ENCODE measurements at regions not wholly inside any gene's neighbourhood (a gene's known extent, or its start where the extent isn't known, plus 50 kb on each side); places are given as distances from the start of the nearest gene placed in this dataset.
A peak's percentile ranks its signal among the peaks of the same experiment; 100 is the strongest.
"Not testable (repeated sequence)": the region's sequence is repeated elsewhere in the genome, so short reads cannot be mapped to it uniquely, and the experiment has no call there.

DNA sequence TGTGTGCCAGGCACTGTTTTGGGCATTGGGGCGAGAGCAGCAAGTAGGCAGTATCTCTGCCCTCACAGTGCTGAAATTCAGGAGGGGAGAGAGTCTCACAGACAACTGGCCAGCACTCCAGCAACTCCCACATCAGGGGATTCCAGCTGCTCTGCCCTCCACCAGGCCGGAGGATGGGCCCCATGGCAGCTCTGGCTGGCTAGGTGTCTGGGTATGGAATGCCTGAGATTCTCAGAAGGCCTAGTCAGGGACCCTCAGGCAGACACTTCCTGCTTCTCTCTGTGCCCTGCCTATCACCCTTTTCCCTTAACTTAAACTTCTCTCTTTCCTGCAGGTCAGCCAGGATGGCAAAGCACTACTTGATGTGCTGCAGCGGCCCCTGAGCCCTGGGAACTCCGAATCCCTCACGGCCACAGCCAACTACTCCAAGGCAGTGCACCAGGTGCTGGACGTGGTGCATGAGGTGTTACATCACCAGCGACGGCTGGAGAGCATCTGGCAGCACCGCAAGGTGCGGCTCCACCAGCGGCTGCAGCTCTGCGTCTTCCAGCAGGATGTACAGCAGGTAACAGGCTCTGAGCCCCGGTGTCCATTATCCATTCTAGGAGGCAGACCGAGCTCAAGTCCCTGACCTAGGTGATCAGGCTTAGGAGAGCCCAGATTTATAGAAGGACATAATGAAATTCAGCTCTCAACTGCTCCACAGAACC, 342.2 kb upstream of the ROPN1 start:
- TF ChIP-seq, protein P1, sequence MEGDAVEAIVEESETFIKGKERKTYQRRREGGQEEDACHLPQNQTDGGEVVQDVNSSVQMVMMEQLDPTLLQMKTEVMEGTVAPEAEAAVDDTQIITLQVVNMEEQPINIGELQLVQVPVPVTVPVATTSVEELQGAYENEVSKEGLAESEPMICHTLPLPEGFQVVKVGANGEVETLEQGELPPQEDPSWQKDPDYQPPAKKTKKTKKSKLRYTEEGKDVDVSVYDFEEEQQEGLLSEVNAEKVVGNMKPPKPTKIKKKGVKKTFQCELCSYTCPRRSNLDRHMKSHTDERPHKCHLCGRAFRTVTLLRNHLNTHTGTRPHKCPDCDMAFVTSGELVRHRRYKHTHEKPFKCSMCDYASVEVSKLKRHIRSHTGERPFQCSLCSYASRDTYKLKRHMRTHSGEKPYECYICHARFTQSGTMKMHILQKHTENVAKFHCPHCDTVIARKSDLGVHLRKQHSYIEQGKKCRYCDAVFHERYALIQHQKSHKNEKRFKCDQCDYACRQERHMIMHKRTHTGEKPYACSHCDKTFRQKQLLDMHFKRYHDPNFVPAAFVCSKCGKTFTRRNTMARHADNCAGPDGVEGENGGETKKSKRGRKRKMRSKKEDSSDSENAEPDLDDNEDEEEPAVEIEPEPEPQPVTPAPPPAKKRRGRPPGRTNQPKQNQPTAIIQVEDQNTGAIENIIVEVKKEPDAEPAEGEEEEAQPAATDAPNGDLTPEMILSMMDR (IDR thresholded peaks at IDR 0.05; ENCODE audit: low read depth, low read length): no peak
- no peak for DNase-seq (ENCODE audit: low read depth in 2 of 2)
- H3K4me3 ChIP-seq (replicated peaks in 1 of 2; ENCODE audit: low read depth in 2 of 2, low read length in 2 of 2): no peak overlapping the region

DNA sequence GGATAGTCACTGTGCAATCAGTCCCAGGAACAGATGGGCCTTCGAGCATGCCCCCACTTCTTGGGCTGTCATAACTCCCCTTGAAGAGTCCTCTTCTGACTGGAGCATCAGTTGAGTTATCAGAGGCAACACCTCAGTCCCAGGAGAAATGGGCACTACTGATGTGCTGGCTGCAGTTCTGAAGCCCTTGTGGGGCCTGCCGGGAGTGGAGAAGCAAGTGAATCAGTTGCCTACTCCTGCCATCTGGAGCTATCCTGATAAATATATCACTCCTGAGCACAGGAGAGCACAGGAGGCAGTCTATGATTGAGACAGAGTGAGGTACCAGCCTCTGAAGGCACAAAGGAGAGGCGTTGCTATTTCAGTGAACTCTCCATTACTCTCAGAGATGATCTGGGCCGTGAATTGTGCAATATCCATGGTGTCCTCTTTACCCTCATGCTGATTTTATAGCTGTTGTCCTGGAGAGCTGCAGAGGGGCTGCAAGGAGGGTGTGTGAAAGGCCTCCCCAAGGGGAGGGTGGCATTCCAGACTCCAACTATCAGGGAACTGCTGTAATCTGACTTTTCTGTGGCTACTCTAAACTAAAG, 344.2 kb upstream of the ROPN1 start:
- no peak overlapping the region for H3K4me3 ChIP-seq (replicated peaks in 1 of 2; ENCODE audit: low read depth in 2 of 2, low read length in 2 of 2)
- no peak for DNase-seq (ENCODE audit: low read depth in 2 of 2)
- TF ChIP-seq, protein P1 (IDR thresholded peaks at IDR 0.05; ENCODE audit: low read depth, low read length): no peak

DNA sequence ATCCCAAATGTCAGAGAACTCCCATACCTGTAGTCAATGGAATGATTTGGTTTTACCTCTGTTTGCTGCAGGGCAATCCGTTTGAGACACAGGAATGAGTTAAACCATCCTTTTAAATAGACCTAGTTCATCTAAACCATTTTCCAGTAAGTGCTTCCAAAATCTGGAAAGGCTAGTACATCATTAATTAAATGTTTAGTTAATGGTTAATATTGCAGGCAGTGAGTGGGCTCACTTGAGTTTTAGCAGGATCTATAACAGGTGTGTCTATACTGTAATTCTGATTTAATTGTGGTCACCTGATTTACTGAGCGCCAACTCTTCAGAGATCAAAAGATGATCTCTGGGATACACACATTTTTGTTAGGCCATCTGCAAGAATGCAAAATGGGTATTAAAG, 353.9 kb upstream of the ROPN1 start:
- no peak for DNase-seq (ENCODE audit: low read depth in 2 of 2)
- TF ChIP-seq, protein P1 (IDR thresholded peaks at IDR 0.05; ENCODE audit: low read depth, low read length): no peak
- H3K4me3 ChIP-seq (replicated peaks in 1 of 2; ENCODE audit: low read depth in 2 of 2, low read length in 2 of 2): no peak overlapping the region

DNA sequence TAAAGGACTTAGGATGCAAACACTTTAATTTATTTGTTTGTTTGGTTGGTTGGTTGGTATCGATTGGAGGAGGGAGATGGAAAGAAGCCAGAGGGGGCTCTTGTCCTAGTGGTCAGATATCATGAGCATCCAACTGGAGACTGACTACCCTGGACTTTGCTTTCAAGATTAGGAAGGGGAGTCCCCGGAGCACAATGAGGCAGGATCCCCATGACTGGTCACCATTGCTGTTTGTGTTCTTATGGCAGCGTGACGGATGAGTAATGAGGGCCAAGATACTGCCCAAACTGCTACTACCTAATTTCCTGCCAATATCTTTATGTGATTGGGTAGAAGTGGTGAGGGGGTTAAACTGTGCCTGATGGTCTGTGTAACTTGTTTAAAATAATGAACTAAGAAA, 354.6 kb upstream of the ROPN1 start:
- no peak overlapping the region for H3K4me3 ChIP-seq (replicated peaks in 1 of 2; ENCODE audit: low read depth in 2 of 2, low read length in 2 of 2)
- TF ChIP-seq, protein P1 (IDR thresholded peaks at IDR 0.05; ENCODE audit: low read depth, low read length): no peak
- DNase-seq (ENCODE audit: low read depth in 2 of 2): no peak

DNA sequence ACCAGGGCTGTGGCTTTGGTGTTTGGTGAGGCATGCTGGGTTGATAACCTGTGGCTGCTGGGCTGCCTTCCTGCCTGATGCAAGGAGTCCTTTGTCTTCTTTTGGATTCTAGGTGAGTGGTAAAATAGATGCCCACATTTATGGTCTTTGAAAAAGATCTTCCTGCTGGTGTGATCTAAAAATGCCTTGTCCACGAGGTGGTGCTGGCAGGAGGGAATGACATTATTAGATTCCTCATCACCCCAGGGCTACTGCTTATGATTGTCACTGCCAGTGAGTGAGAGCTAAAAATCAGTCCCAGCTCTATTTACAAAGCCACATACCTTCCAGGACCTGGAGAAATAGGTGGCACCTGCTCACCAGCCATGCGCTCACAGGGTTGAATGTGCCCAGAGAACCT, 355.5 kb upstream of the ROPN1 start:
- H3K4me3 ChIP-seq (replicated peaks in 1 of 2; ENCODE audit: low read depth in 2 of 2, low read length in 2 of 2): no peak overlapping the region
- no peak for DNase-seq (ENCODE audit: low read depth in 2 of 2)
- TF ChIP-seq, protein P1 (IDR thresholded peaks at IDR 0.05; ENCODE audit: low read depth, low read length): no peak

DNA sequence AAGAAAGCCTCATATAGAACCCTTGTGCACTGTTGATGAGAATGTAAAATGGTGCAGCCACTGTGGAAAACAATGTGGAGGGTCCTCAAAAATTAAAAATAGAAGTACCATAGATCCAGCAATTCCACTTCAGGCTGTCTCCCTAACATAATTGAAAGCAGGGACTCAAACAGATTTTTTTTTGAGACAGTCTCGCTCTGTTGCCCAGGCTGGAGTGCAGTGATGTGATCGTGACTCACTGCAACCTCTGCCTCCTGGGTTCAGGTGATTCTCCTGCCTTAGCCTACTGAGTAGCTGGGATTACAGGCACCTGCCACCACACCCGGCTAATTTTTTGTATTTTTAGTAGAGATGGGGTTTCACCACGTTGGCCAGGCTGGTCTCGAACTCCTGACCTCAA, 356.6 kb upstream of the ROPN1 start:
- DNase-seq (ENCODE audit: low read depth in 2 of 2): not testable (repeated sequence)

DNA sequence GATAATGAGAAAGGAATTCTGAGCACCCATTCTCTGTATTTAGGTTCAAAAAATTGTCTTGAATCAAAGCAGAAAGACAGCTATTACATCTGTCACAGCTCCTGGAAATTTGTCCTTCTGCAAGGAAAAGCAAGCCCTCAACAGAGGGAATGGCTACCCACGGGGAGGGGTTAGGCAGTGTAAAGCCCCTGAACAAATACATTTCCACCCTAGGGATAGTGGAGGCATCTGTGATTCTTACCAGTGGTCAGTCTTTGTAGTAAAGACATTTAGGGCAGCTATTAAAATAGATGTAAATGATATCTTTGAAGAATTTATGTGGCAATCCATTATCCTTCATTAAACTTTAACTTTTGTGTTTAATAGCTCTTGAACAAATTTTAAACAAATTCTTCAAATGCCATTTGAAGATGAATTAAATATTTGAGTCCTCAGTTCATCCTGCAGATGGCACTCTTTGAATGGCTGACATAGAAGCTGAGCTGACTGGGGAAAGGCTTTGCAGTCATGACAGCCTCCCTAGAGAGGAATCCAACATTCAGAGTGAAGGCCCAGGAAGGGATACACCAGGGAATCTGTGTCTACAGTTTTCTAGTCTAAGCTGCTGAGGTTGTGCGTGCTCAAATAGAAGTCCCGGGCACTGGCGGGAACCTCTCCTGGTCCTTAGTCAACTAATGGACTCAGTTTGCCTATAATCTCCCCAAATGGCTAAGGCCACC, 359.7 kb upstream of the ROPN1 start:
- peak; percentile 74 to 77 for DNase-seq (ENCODE audit: low read depth in 2 of 2)
- no peak overlapping the region for H3K4me3 ChIP-seq (replicated peaks in 1 of 2; ENCODE audit: low read depth in 2 of 2, low read length in 2 of 2)
- TF ChIP-seq, protein P1 (IDR thresholded peaks at IDR 0.05; ENCODE audit: low read depth, low read length): peak; percentile 54

More for the DNA sequence above, 356.6 kb upstream of the ROPN1 start:
- H3K4me3 ChIP-seq (replicated peaks in 1 of 2; ENCODE audit: low read depth in 2 of 2, low read length in 2 of 2): not testable (repeated sequence)
